KBM-7 (cell line): ENCODE measurements at regions not wholly inside any gene's neighbourhood (a gene's known extent, or its start where the extent isn't known, plus 50 kb on each side); places are given as distances from the start of the nearest gene placed in this dataset.
"Not testable (repeated sequence)": the region's sequence is repeated elsewhere in the genome, so short reads cannot be mapped to it uniquely, and the experiment has no call there.

Experiments
- DNase-seq: peaks from one replicate; pipeline ENCODE4 v3.0.0-alpha.2; 2015
- in situ Hi-C: fragments of 300-500 bp; cut with MboI; formaldehyde crosslinking; loops from 2 replicates; pipeline ENCODE4 v1.14.3; 2020; ENCODE audit warnings: low sequenced_read_pairs, low pct_unique_long_range_greater_than_20kb, mixed read lengths

GRCh38 chr14:27730204-27730603 lies 1036.4 kb upstream of the FOXG1 start:
- in situ Hi-C loops, result no loop called here
- DNase-seq, result no peak

- no peak for DNase-seq
- in situ Hi-C loops, result no loop called here
Observed at GRCh38 chr14:27739657-27740156, 1026.9 kb upstream of the FOXG1 start.

- in situ Hi-C loops, result no loop called here
- DNase-seq, result no peak
Observed at GRCh38 chr14:27750114-27750513, 1016.5 kb upstream of the FOXG1 start.

GRCh38 chr14:27757642-27758041 lies 1008.9 kb upstream of the FOXG1 start:
- in situ Hi-C loops, DNase-seq: not testable (repeated sequence)

GRCh38 chr14:27760367-27760766 lies 1006.2 kb upstream of the FOXG1 start:
- in situ Hi-C loops, DNase-seq: not testable (repeated sequence)

GRCh38 chr14:27799066-27800028 lies 967.2 kb upstream of the FOXG1 start:
- DNase-seq, in situ Hi-C loops: not testable (repeated sequence)

- peak; percentile 82 for DNase-seq
- in situ Hi-C loops, result not testable (repeated sequence)
Observed at GRCh38 chr14:27817746-27818430, 948.7 kb upstream of the FOXG1 start.

GRCh38 chr14:27826149-27826548 lies 940.4 kb upstream of the FOXG1 start:
- in situ Hi-C loops, result not testable (repeated sequence)
- peak; percentile 88 for DNase-seq

- in situ Hi-C loops, result not testable (repeated sequence)
Observed at GRCh38 chr14:27831978-27832377, 934.6 kb upstream of the FOXG1 start.

GRCh38 chr14:27833001-27833400 lies 933.6 kb upstream of the FOXG1 start:
- in situ Hi-C loops, DNase-seq: not testable (repeated sequence)

More at GRCh38 chr14:27831978-27832377, 934.6 kb upstream of the FOXG1 start:
- DNase-seq, result not testable (repeated sequence)

- DNase-seq, result no peak
- in situ Hi-C loops, result no loop called here
Observed at GRCh38 chr14:27836386-27836785, 930.2 kb upstream of the FOXG1 start.

GRCh38 chr14:27845241-27845850 lies 921.2 kb upstream of the FOXG1 start:
- no peak for DNase-seq
- in situ Hi-C loops, result no loop called here

- in situ Hi-C loops, result no loop called here
Observed at GRCh38 chr14:27845902-27846301, 920.7 kb upstream of the FOXG1 start.

GRCh38 chr14:27847480-27847879 lies 919.1 kb upstream of the FOXG1 start:
- in situ Hi-C loops, DNase-seq: not testable (repeated sequence)

More at GRCh38 chr14:27845902-27846301, 920.7 kb upstream of the FOXG1 start:
- DNase-seq, result no peak

- peak; percentile 3 for DNase-seq
- in situ Hi-C loops, result not testable (repeated sequence)
Observed at GRCh38 chr14:27849193-27849592, 917.4 kb upstream of the FOXG1 start.

- in situ Hi-C loops, result no loop called here
Observed at GRCh38 chr14:27862684-27863083, 903.9 kb upstream of the FOXG1 start.

GRCh38 chr14:27863166-27863565 lies 903.4 kb upstream of the FOXG1 start:
- DNase-seq, result no peak
- in situ Hi-C loops, result no loop called here

More at GRCh38 chr14:27862684-27863083, 903.9 kb upstream of the FOXG1 start:
- DNase-seq, result no peak

GRCh38 chr14:27881063-27881462 lies 885.5 kb upstream of the FOXG1 start:
- in situ Hi-C loops, result no loop called here
- DNase-seq, result no peak

GRCh38 chr14:27881646-27882045 lies 884.9 kb upstream of the FOXG1 start:
- no peak for DNase-seq
- in situ Hi-C loops, result no loop called here
